H9 (cell line): ENCODE measurements at regions not wholly inside any gene's neighbourhood (a gene's known extent, or its start where the extent isn't known, plus 50 kb on each side); places are given as distances from the start of the nearest gene placed in this dataset.

Experiments used
- DNase-seq: peaks from one replicate; pipeline ENCODE4 v3.0.0-alpha.2; 2017
- H2AFZ ChIP-seq: one replicate; pipeline ENCODE4 v1.6.1; 2013; ENCODE audit warnings: mild to moderate bottlenecking, low read length, control low read depth, moderate library complexity
- H2AK5ac ChIP-seq: 2 replicates; pipeline ENCODE4 v1.6.1; 2013; ENCODE audit warnings: low read length, control low read depth, mixed read lengths; ENCODE audit not compliant: insufficient read length
- H2BK120ac ChIP-seq: one replicate; pipeline ENCODE4 v1.6.1; 2013; ENCODE audit warnings: low read depth, mild to moderate bottlenecking, low read length, control low read depth, inconsistent platforms; ENCODE audit not compliant: poor library complexity, severe bottlenecking
- H2BK12ac ChIP-seq: 2 replicates; pipeline ENCODE4 v1.6.1; 2013; ENCODE audit warnings: low read length, control low read depth, mixed read lengths, low read depth; ENCODE audit not compliant: insufficient read length
- H2BK15ac ChIP-seq: 2 replicates; pipeline ENCODE4 v1.6.1; 2013; ENCODE audit warnings: low read depth, low read length, control low read depth
- H2BK20ac ChIP-seq: one replicate; pipeline ENCODE4 v1.6.1; 2013; ENCODE audit warnings: low read depth, mild to moderate bottlenecking, low read length, control low read depth, inconsistent platforms; ENCODE audit not compliant: poor library complexity, severe bottlenecking
- H2BK5ac ChIP-seq: 2 replicates; pipeline ENCODE4 v1.6.1; 2013; ENCODE audit warnings: low read length, control low read depth, mixed read lengths; ENCODE audit not compliant: insufficient read length
- H3K14ac ChIP-seq: 2 replicates; pipeline ENCODE4 v1.6.1; 2013; ENCODE audit warnings: low read length, control low read depth; ENCODE audit not compliant: insufficient read depth
- H3K18ac ChIP-seq: 2 replicates; pipeline ENCODE4 v1.6.1; 2013; ENCODE audit warnings: low read depth, mild to moderate bottlenecking, mixed read lengths, low read length, control low read depth; ENCODE audit not compliant: insufficient read length
- H3K23ac ChIP-seq: 2 replicates; pipeline ENCODE4 v1.6.1; 2013; ENCODE audit warnings: low read length, control low read depth, mixed read lengths, low read depth; ENCODE audit not compliant: insufficient read length
- H3K23me2 ChIP-seq: 2 replicates; pipeline ENCODE4 v1.6.1; 2013; ENCODE audit warnings: low read depth, mild to moderate bottlenecking, mixed read lengths, low read length, control low read depth; ENCODE audit not compliant: insufficient read length, poor library complexity, severe bottlenecking
- H3K27ac ChIP-seq: 2 replicates; pipeline ENCODE4 v1.5.1; 2013; ENCODE audit warnings: low read length, control low read depth, mixed read lengths, low read depth; ENCODE audit not compliant: insufficient read length
- H3K27me3 ChIP-seq: 2 replicates; pipeline ENCODE4 v1.6.1; 2013; ENCODE audit warnings: low read length, control low read depth, inconsistent platforms; ENCODE audit not compliant: insufficient read depth
- H3K4ac ChIP-seq: 2 replicates; pipeline ENCODE4 v1.6.1; 2013; ENCODE audit warnings: low read depth, mild to moderate bottlenecking, control low read depth, inconsistent platforms, low read length, moderate library complexity
- H3K4me1 ChIP-seq: 2 replicates; pipeline ENCODE4 v1.6.1; 2013; ENCODE audit warnings: low read length, control low read depth, inconsistent platforms; ENCODE audit not compliant: insufficient read depth
- H3K4me2 ChIP-seq: 2 replicates; pipeline ENCODE4 v1.6.1; 2013; ENCODE audit warnings: low read length, control low read depth, mixed read lengths; ENCODE audit not compliant: insufficient read length, insufficient read depth
- H3K56ac ChIP-seq: 2 replicates; pipeline ENCODE4 v1.6.1; 2013; ENCODE audit warnings: low read depth, mild to moderate bottlenecking, mixed read lengths, low read length, control low read depth; ENCODE audit not compliant: insufficient read length
- H3K79me1 ChIP-seq: 2 replicates; pipeline ENCODE4 v1.6.1; 2013; ENCODE audit warnings: low read depth, mild to moderate bottlenecking, moderate library complexity, low read length, control low read depth, inconsistent platforms; ENCODE audit not compliant: insufficient read depth, poor library complexity, severe bottlenecking
- H3K79me2 ChIP-seq: 2 replicates; pipeline ENCODE4 v1.6.1; 2013; ENCODE audit warnings: low read length, control low read depth, inconsistent platforms; ENCODE audit not compliant: insufficient read depth
- H3K9ac ChIP-seq: 2 replicates; pipeline ENCODE4 v1.6.1; 2013; ENCODE audit warnings: low read length, control low read depth, mixed read lengths; ENCODE audit not compliant: insufficient read length; ENCODE audit errors: extremely low read depth
- H3K9me3 ChIP-seq: one replicate; pipeline ENCODE4 v1.6.1; 2013; ENCODE audit warnings: low read depth, low read length, inconsistent platforms; ENCODE audit not compliant: control insufficient read depth
- H3T11ph ChIP-seq: one replicate; pipeline ENCODE4 v1.6.1; 2013; ENCODE audit warnings: mild to moderate bottlenecking, low read length, control low read depth, inconsistent platforms
- H4K20me1 ChIP-seq: one replicate; pipeline ENCODE4 v1.6.1; 2013; ENCODE audit not compliant: control insufficient read depth, insufficient read length, insufficient read depth
- H4K5ac ChIP-seq: 2 replicates; pipeline ENCODE4 v1.6.1; 2013; ENCODE audit warnings: low read depth, mild to moderate bottlenecking, mixed read lengths, low read length, control low read depth; ENCODE audit not compliant: insufficient read length
- H4K8ac ChIP-seq: replicated peaks from 2 replicates; pipeline ENCODE4 v1.6.1; 2013; ENCODE audit warnings: low read length, control low read depth, mixed read lengths, low read depth; ENCODE audit not compliant: insufficient read length
- H4K91ac ChIP-seq: 2 replicates; pipeline ENCODE4 v1.6.1; 2013; ENCODE audit warnings: low read depth, mild to moderate bottlenecking, moderate library complexity, mixed read lengths, low read length, control low read depth; ENCODE audit not compliant: insufficient read length
- H3K27ac Mint-ChIP-seq, 3 experiments: 2 replicates in 2 of 3; 3 replicates in 1 of 3; pipeline ENCODE4 v1.8.0; 2020 to 2021; ENCODE audit warnings: mixed read lengths in 3 of 3, mild to moderate bottlenecking in 1 of 3, moderate library complexity in 1 of 3
- H3K27me3 Mint-ChIP-seq: 2 replicates; pipeline ENCODE4 v1.8.0; 2021; ENCODE audit warnings: low read depth, mild to moderate bottlenecking, moderate library complexity, mixed read lengths
- H3K36me3 Mint-ChIP-seq, 3 experiments: 2 replicates in 2 of 3; 3 replicates in 1 of 3; pipeline ENCODE4 v1.8.0; 2020 to 2021; ENCODE audit warnings: low read depth in 3 of 3, mixed read lengths in 3 of 3; ENCODE audit not compliant: insufficient read depth in 1 of 3
- H3K4me1 Mint-ChIP-seq, 2 experiments: 2 replicates each; pipeline ENCODE4 v1.8.0; 2020; ENCODE audit warnings: mixed read lengths in 2 of 2
- H3K4me3 Mint-ChIP-seq, 2 experiments: 2 replicates in 1 of 2; 3 replicates in 1 of 2; pipeline ENCODE4 v1.8.0; 2020 to 2021; ENCODE audit warnings: mild to moderate bottlenecking in 2 of 2, mixed read lengths in 2 of 2, moderate library complexity in 1 of 2
- H3K9me3 Mint-ChIP-seq, 2 experiments: 2 replicates in 1 of 2; 3 replicates in 1 of 2; pipeline ENCODE4 v1.8.0; 2020; ENCODE audit warnings: mild to moderate bottlenecking in 2 of 2, mixed read lengths in 2 of 2, moderate library complexity in 1 of 2
- WGBS: extraction: QIAGEN DNeasy Blood & Tissue Kit; methylation state at CpG from one replicate; pipeline ENCODE4 v1.1.7; 2013; ENCODE audit warnings: missing lambda C conversion rate, low lambda C conversion rate, mixed read lengths; ENCODE audit not compliant: insufficient read length; ENCODE audit errors: extremely low coverage; 5-methylcytosine and 5-hydroxymethylcytosine counted together
- TF ChIP-seq, protein P1 (sequence below): fragments of 200-600 bp; sonication (generic); conservative IDR thresholded peaks from 3 replicates; pipeline ENCODE4 v1.8.0; 2021; ENCODE audit warnings: antibody characterized with exemption, mild to moderate bottlenecking

- Histone ChIP-seq H3K27me3 (no peaks in the 10 kb centered on the region), H2BK20ac (no peak overlapping the region), H2AFZ (no peak overlapping the region), H3K14ac (no peak overlapping the region), H3K4me1 (no peaks in the 10 kb centered on the region), H4K5ac (no peak overlapping the region), H2BK15ac (no peak overlapping the region), H3K79me2 (no peaks in the 10 kb centered on the region), H2BK5ac (no peak overlapping the region), H3K56ac (no peak overlapping the region), H4K8ac (no peak overlapping the region), H3K4ac (no peak overlapping the region), H3T11ph (no peak overlapping the region), H4K20me1 (no peaks in the 10 kb centered on the region), H2BK120ac (no peak overlapping the region), H3K27ac (no peak overlapping the region), H3K9me3 (no peaks in the 10 kb centered on the region), H4K91ac (no peak overlapping the region), H3K18ac (no peak overlapping the region), H2BK12ac (no peak overlapping the region), H3K4me2 (no peak overlapping the region), H2AK5ac (no peak overlapping the region), H3K9ac (no peak overlapping the region), H3K23me2 (no peaks in the 10 kb centered on the region), H3K79me1 (no peaks in the 10 kb centered on the region), H3K23ac (no peak overlapping the region)
- Mint-ChIP-seq H3K27ac (no peak overlapping the region), H3K4me1 (no peaks in the 10 kb centered on the region), H3K27me3 (no peaks in the 10 kb centered on the region), H3K9me3 (peaks cover 6 to 10% of the 10 kb centered on the region in 2 experiments), H3K36me3 (peaks cover 0 to 6% (median 3%) of the 10 kb centered on the region in 3 experiments; a peak in 4 of 7 replicates), H3K4me3 (no peak overlapping the region)
- WGBS: no CpG with 5 or more reads among the region's 2 CpGs
- TF ChIP-seq, protein P1, sequence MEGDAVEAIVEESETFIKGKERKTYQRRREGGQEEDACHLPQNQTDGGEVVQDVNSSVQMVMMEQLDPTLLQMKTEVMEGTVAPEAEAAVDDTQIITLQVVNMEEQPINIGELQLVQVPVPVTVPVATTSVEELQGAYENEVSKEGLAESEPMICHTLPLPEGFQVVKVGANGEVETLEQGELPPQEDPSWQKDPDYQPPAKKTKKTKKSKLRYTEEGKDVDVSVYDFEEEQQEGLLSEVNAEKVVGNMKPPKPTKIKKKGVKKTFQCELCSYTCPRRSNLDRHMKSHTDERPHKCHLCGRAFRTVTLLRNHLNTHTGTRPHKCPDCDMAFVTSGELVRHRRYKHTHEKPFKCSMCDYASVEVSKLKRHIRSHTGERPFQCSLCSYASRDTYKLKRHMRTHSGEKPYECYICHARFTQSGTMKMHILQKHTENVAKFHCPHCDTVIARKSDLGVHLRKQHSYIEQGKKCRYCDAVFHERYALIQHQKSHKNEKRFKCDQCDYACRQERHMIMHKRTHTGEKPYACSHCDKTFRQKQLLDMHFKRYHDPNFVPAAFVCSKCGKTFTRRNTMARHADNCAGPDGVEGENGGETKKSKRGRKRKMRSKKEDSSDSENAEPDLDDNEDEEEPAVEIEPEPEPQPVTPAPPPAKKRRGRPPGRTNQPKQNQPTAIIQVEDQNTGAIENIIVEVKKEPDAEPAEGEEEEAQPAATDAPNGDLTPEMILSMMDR: no peak
- DNase-seq: no peak
Measured at GRCh38 chr1:239547987-239548386, 161.6 kb downstream of the CHRM3 start.
